ENCODE measurements at regions not wholly inside any gene's neighbourhood (a gene's known extent, or its start where the extent isn't known, plus 50 kb on each side); places are given as distances from the start of the nearest gene placed in this dataset.

GRCh38 chr16:8292271-8292670 lies 298.0 kb downstream of the TMEM114 start:
- TF ChIP-seq CTCF (IDR thresholded peaks at IDR 0.05) = no peak
- no peak for TF ChIP-seq POLR2A (IDR thresholded peaks at IDR 0.05)
